GM12878 (cell line): ENCODE measurements at regions not wholly inside any gene's neighbourhood (a gene's known extent, or its start where the extent isn't known, plus 50 kb on each side); places are given as distances from the start of the nearest gene placed in this dataset.

Source experiments
- CHD2 ChIP-seq: IDR thresholded peaks from 2 replicates; pipeline ENCODE4 v1.6.1; 2011; ENCODE audit warnings: low read depth, low read length, improper control_type of control experiment, borderline replicate concordance
- HDAC6 ChIP-seq: fragments of 200-600 bp; sonication (generic); IDR thresholded peaks from one replicate; pipeline ENCODE4 v1.8.0; 2017; ENCODE audit warnings: antibody characterized with exemption; ENCODE audit not compliant: unreplicated experiment
- POLR2AphosphoS5 ChIP-seq: IDR thresholded peaks from 2 replicates; pipeline ENCODE4 v1.6.1; 2011; ENCODE audit warnings: mild to moderate bottlenecking, low read length, inconsistent platforms

GRCh38 chr1:165069829-165070228 is 286.7 kb downstream of the LMX1A start:
- TF ChIP-seq CHD2 (no peak), HDAC6 (no peak), POLR2AphosphoS5 (no peak)
